Caki2 (cell line): ENCODE measurements at regions not wholly inside any gene's neighbourhood (a gene's known extent, or its start where the extent isn't known, plus 50 kb on each side); places are given as distances from the start of the nearest gene placed in this dataset.

Source experiments
- DNase-seq: peaks from one replicate; pipeline ENCODE4 v3.0.0-alpha.2; 2015; ENCODE audit warnings: low read depth
- in situ Hi-C: cut with HindIII; loops from 2 replicates; pipeline ENCODE4 v1.10.0; 2016; ENCODE audit warnings: low sequenced_read_pairs, low pct_unique_long_range_greater_than_20kb, mixed read lengths

- in situ Hi-C loops: no loop called here
- no peak for DNase-seq
Measured at GRCh38 chr11:122062763-122063162, 53.3 kb downstream of the BLID start.

GRCh38 chr11:122059565-122059964, 56.5 kb downstream of the BLID start:
- in situ Hi-C loops: no loop called here
- DNase-seq: no peak

GRCh38 chr11:122050021-122050690, 65.9 kb downstream of the BLID start:
- no peak for DNase-seq
- in situ Hi-C loops: no loop called here

- in situ Hi-C loops: no loop called here
- no peak for DNase-seq
Measured at GRCh38 chr11:122048401-122048800, 67.6 kb downstream of the BLID start.

- DNase-seq: no peak
Measured at GRCh38 chr11:122046846-122047245, 69.2 kb downstream of the BLID start.

GRCh38 chr11:122046438-122046837, 69.6 kb downstream of the BLID start:
- in situ Hi-C loops: no loop called here
- no peak for DNase-seq

More at GRCh38 chr11:122046846-122047245, 69.2 kb downstream of the BLID start:
- in situ Hi-C loops: no loop called here

- DNase-seq: no peak
- in situ Hi-C loops: no loop called here
Measured at GRCh38 chr11:122045181-122045586, 70.8 kb downstream of the BLID start.

- in situ Hi-C loops: no loop called here
- DNase-seq: no peak
Measured at GRCh38 chr11:122044086-122044485, 71.9 kb downstream of the BLID start.

GRCh38 chr11:122042981-122043380, 73.0 kb downstream of the BLID start:
- in situ Hi-C loops: no loop called here
- DNase-seq: no peak

GRCh38 chr11:122040464-122040863, 75.6 kb downstream of the BLID start:
- no peak for DNase-seq
- in situ Hi-C loops: no loop called here

- peak; percentile 25 for DNase-seq
- in situ Hi-C loops: no loop called here
Measured at GRCh38 chr11:122038543-122038942, 77.5 kb downstream of the BLID start.

- no peak for DNase-seq
- in situ Hi-C loops: no loop called here
Measured at GRCh38 chr11:122037911-122038310, 78.1 kb downstream of the BLID start.

- no peak for DNase-seq
- in situ Hi-C loops: no loop called here
Measured at GRCh38 chr11:122036493-122036892, 79.5 kb downstream of the BLID start.

GRCh38 chr11:122036018-122036417, 80.0 kb downstream of the BLID start:
- no peak for DNase-seq
- in situ Hi-C loops: no loop called here

GRCh38 chr11:122033631-122034030, 82.4 kb downstream of the BLID start:
- DNase-seq: no peak
- in situ Hi-C loops: no loop called here

GRCh38 chr11:122033193-122033592, 82.8 kb downstream of the BLID start:
- no peak for DNase-seq
- in situ Hi-C loops: no loop called here

- DNase-seq: no peak
- in situ Hi-C loops: no loop called here
Measured at GRCh38 chr11:122032317-122032716, 83.7 kb downstream of the BLID start.

GRCh38 chr11:122031813-122032212, 84.2 kb downstream of the BLID start:
- in situ Hi-C loops: no loop called here
- no peak for DNase-seq

GRCh38 chr11:122030286-122030685, 85.7 kb downstream of the BLID start:
- DNase-seq: no peak
- in situ Hi-C loops: no loop called here

GRCh38 chr11:122028545-122028944, 87.5 kb downstream of the BLID start:
- no peak for DNase-seq
- in situ Hi-C loops: no loop called here
